OCI-LY3 (cell line): ENCODE measurements at regions not wholly inside any gene's neighbourhood (a gene's known extent, or its start where the extent isn't known, plus 50 kb on each side); places are given as distances from the start of the nearest gene placed in this dataset.

Experiments
- H2AFZ ChIP-seq: fragments of 200-600, 300-600 bp; shearing (Covaris generic); 2 replicates; pipeline ENCODE4 v1.6.0; 2014; ENCODE audit warnings: antibody characterized with exemption, low read depth, low read length
- H3K27ac ChIP-seq: fragments of 200-600, 300-600 bp; sonication (generic); 2 replicates; pipeline ENCODE4 v1.5.1; 2014; ENCODE audit warnings: mild to moderate bottlenecking, low read length, moderate library complexity, mixed read lengths
- H3K27me3 ChIP-seq: fragments of 200-600, 300-600 bp; sonication (generic); 2 replicates; pipeline ENCODE4 v1.6.1; 2014; ENCODE audit warnings: low read depth, low read length, mixed read lengths
- H3K36me3 ChIP-seq: fragments of 200-600, 300-600 bp; sonication (generic); replicated peaks from 2 replicates; pipeline ENCODE3; 2014; ENCODE audit warnings: low read depth, low read length, mixed read lengths
- H3K4me1 ChIP-seq: fragments of 300-600, 200-600 bp; sonication (generic); 2 replicates; pipeline ENCODE4 v1.6.1; 2014; ENCODE audit warnings: low read length, mixed read lengths
- H3K4me2 ChIP-seq: fragments of 200-600, 300-600 bp; sonication (generic); 2 replicates; pipeline ENCODE4 v1.6.1; 2014; ENCODE audit warnings: low read length, mixed read lengths
- H3K4me3 ChIP-seq: fragments of 300-600, 200-600 bp; sonication (generic); 2 replicates; pipeline ENCODE4 v1.5.1; 2014; ENCODE audit warnings: antibody characterized with exemption, mild to moderate bottlenecking, low read length, moderate library complexity
- H3K79me2 ChIP-seq: fragments of 300-600, 200-600 bp; shearing (Covaris generic); 2 replicates; pipeline ENCODE4 v1.6.1; 2014; ENCODE audit warnings: mild to moderate bottlenecking, low read length, mixed read lengths
- H3K9ac ChIP-seq: fragments of 300-600, 200-600 bp; shearing (Covaris generic); 2 replicates; pipeline ENCODE4 v1.6.0; 2014; ENCODE audit warnings: mild to moderate bottlenecking, low read length, moderate library complexity
- H3K9me3 ChIP-seq: fragments of 200-600, 300-600 bp; shearing (Covaris generic); 2 replicates; pipeline ENCODE4 v1.6.1; 2014; ENCODE audit warnings: low read length, mixed read lengths; ENCODE audit not compliant: insufficient read depth
- H4K20me1 ChIP-seq: fragments of 200-600, 300-600 bp; sonication (generic); 2 replicates; pipeline ENCODE4 v1.6.1; 2016; ENCODE audit warnings: low read length, mixed read lengths; ENCODE audit not compliant: insufficient read depth
- CTCF ChIP-seq: fragments of 200-600, 300-600 bp; sonication (generic); IDR thresholded peaks from 2 replicates; pipeline ENCODE4 v1.5.1; 2014; ENCODE audit warnings: antibody characterized with exemption, low read length, low read depth
- EZH2phosphoT487 ChIP-seq: fragments of 200-600 bp; shearing (Covaris generic); IDR thresholded peaks from 2 replicates; pipeline ENCODE4 v1.6.1; 2018; ENCODE audit warnings: antibody characterized with exemption, mixed run types, low read depth

DNA sequence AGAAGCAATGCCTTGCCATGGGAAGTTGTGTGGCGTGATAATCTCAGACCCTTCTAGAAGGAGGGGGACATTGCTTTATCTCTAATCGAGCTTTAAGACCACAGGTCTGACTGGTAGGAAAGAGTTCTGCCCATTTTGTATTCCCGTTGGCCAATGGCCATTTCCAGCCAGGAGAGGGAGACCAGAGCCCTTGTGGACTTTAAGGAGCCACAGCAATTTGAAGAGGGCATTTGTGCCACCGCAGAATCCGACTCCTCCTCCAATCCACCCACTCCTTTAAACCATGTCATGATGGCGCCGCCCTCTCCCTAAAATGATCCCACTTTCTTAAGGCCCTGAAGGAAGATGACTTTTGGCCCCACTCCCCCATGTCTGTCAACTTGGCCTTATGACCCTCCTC lies 560.5 kb upstream of the ADAMTS16 start:
- TF ChIP-seq EZH2phosphoT487 (no peak), CTCF (no peak)
- Histone ChIP-seq H3K4me1 (peaks cover 5% of the 10 kb centered on the region; the same call in 1 of the 2 replicates), H3K4me2 (no peak overlapping the region), H3K9ac (no peak overlapping the region), H3K4me3 (no peak overlapping the region), H3K36me3 (no peaks in the 10 kb centered on the region), H3K27me3 (no peaks in the 10 kb centered on the region), H4K20me1 (no peaks in the 10 kb centered on the region), H3K79me2 (no peaks in the 10 kb centered on the region), H2AFZ (no peak overlapping the region), H3K9me3 (no peaks in the 10 kb centered on the region), H3K27ac (no peak overlapping the region)

DNA sequence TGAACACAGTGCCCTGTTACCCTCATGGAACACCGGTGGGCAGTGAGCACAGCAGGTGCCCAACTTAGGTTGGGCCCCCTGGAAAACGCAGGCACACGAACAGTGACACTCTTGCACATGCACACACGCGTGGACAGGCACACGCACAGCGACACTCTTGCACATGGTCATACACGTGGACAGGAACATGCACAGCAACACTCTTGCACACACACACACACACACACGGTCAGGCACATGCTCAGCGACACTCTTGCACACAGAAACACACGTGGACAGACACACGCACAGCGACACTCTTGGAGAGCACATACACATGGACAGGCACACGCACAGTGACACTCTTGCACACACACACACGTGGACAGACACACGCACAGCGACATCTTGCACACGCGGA lies 559.4 kb upstream of the ADAMTS16 start:
- Histone ChIP-seq H3K9me3 (no peaks in the 10 kb centered on the region), H3K4me2 (no peak overlapping the region), H3K4me1 (peaks cover 5% of the 10 kb centered on the region; the same call in 1 of the 2 replicates), H3K27ac (no peak overlapping the region), H3K4me3 (no peak overlapping the region), H3K9ac (no peak overlapping the region), H4K20me1 (no peaks in the 10 kb centered on the region), H3K36me3 (no peaks in the 10 kb centered on the region), H3K79me2 (no peaks in the 10 kb centered on the region), H3K27me3 (no peaks in the 10 kb centered on the region), H2AFZ (no peak overlapping the region)
- no peak for TF ChIP-seq CTCF
- TF ChIP-seq EZH2phosphoT487 = no peak

GRCh38 chr5:4581289-4581688 lies 558.8 kb upstream of the ADAMTS16 start:
- no peak for TF ChIP-seq CTCF
- TF ChIP-seq EZH2phosphoT487 = no peak
- Histone ChIP-seq H2AFZ (no peak overlapping the region), H3K9ac (no peak overlapping the region), H3K4me2 (no peak overlapping the region), H3K79me2 (no peaks in the 10 kb centered on the region), H3K27me3 (no peaks in the 10 kb centered on the region), H3K27ac (no peak overlapping the region), H3K4me1 (peaks cover 5% of the 10 kb centered on the region; the same call in 1 of the 2 replicates), H3K9me3 (no peaks in the 10 kb centered on the region), H3K4me3 (no peak overlapping the region), H4K20me1 (no peaks in the 10 kb centered on the region), H3K36me3 (no peaks in the 10 kb centered on the region)

- Histone ChIP-seq H3K36me3 (no peaks in the 10 kb centered on the region), H3K79me2 (no peaks in the 10 kb centered on the region), H3K4me2 (no peak overlapping the region), H3K9me3 (no peaks in the 10 kb centered on the region), H2AFZ (no peak overlapping the region), H3K27me3 (no peaks in the 10 kb centered on the region), H3K4me1 (no peaks in the 10 kb centered on the region), H3K4me3 (no peak overlapping the region), H4K20me1 (no peaks in the 10 kb centered on the region), H3K27ac (no peak overlapping the region), H3K9ac (no peak overlapping the region)
- TF ChIP-seq CTCF (no peak), EZH2phosphoT487 (no peak)
Observed at GRCh38 chr5:4584982-4585381, 555.1 kb upstream of the ADAMTS16 start.
